KBM-7 (cell line): ENCODE measurements at regions not wholly inside any gene's neighbourhood (a gene's known extent, or its start where the extent isn't known, plus 50 kb on each side); places are given as distances from the start of the nearest gene placed in this dataset.
"Not testable (repeated sequence)": the region's sequence is repeated elsewhere in the genome, so short reads cannot be mapped to it uniquely, and the experiment has no call there.

ENCODE experiments used
- DNase-seq: peaks from one replicate; pipeline ENCODE4 v3.0.0-alpha.2; 2015
- in situ Hi-C: fragments of 300-500 bp; cut with MboI; formaldehyde crosslinking; loops from 2 replicates; pipeline ENCODE4 v1.14.3; 2020; ENCODE audit warnings: low sequenced_read_pairs, low pct_unique_long_range_greater_than_20kb, mixed read lengths

GRCh38 chr10:15921423-15921945 lies 61.2 kb upstream of the MINDY3 start:
- in situ Hi-C loops, result loop anchor here (25.0 kb wide), 1 partner anchor 666 kb away; no protein-coding TSS in a partner anchor
- not testable (repeated sequence) for DNase-seq

GRCh38 chr10:15931376-15931775 lies 71.1 kb upstream of the MINDY3 start:
- no peak for DNase-seq
- in situ Hi-C loops, result no loop called here

GRCh38 chr10:15939543-15939942 lies 79.2 kb upstream of the MINDY3 start:
- in situ Hi-C loops, result not testable (repeated sequence)

GRCh38 chr10:15943426-15943825 lies 83.1 kb upstream of the MINDY3 start:
- in situ Hi-C loops, result no loop called here
- DNase-seq, result no peak

More at GRCh38 chr10:15939543-15939942, 79.2 kb upstream of the MINDY3 start:
- not testable (repeated sequence) for DNase-seq

GRCh38 chr10:15954188-15954587 lies 93.9 kb upstream of the MINDY3 start:
- in situ Hi-C loops, result no loop called here
- no peak for DNase-seq

- no peak for DNase-seq
- in situ Hi-C loops, result no loop called here
Measured at GRCh38 chr10:15960277-15960676, 100.0 kb upstream of the MINDY3 start.

GRCh38 chr10:15972736-15973135 lies 112.4 kb upstream of the MINDY3 start:
- in situ Hi-C loops, DNase-seq: not testable (repeated sequence)

- in situ Hi-C loops, result no loop called here
- no peak for DNase-seq
Measured at GRCh38 chr10:15985690-15986089, 125.4 kb upstream of the MINDY3 start.

GRCh38 chr10:15990535-15991129 lies 130.3 kb upstream of the MINDY3 start:
- DNase-seq, result no peak

GRCh38 chr10:15997313-15997712 lies 137.0 kb upstream of the MINDY3 start:
- no peak for DNase-seq
- in situ Hi-C loops, result no loop called here

More at GRCh38 chr10:15990535-15991129, 130.3 kb upstream of the MINDY3 start:
- in situ Hi-C loops, result no loop called here

GRCh38 chr10:16001581-16001980 lies 141.3 kb upstream of the MINDY3 start:
- no peak for DNase-seq
- in situ Hi-C loops, result no loop called here

GRCh38 chr10:16009785-16010184 lies 149.5 kb upstream of the MINDY3 start:
- in situ Hi-C loops, result no loop called here
- DNase-seq, result no peak

- DNase-seq, result peak; percentile 9
- in situ Hi-C loops, result no loop called here
Measured at GRCh38 chr10:16011548-16011947, 151.2 kb upstream of the MINDY3 start.

GRCh38 chr10:16014469-16014868 lies 154.2 kb upstream of the MINDY3 start:
- in situ Hi-C loops, result no loop called here
- DNase-seq, result no peak

- in situ Hi-C loops, result no loop called here
Measured at GRCh38 chr10:16016688-16017087, 156.4 kb upstream of the MINDY3 start.

GRCh38 chr10:16020836-16021235 lies 160.5 kb upstream of the MINDY3 start:
- in situ Hi-C loops, result no loop called here
- no peak for DNase-seq

More at GRCh38 chr10:16016688-16017087, 156.4 kb upstream of the MINDY3 start:
- DNase-seq, result no peak

- DNase-seq, in situ Hi-C loops: not testable (repeated sequence)
Measured at GRCh38 chr10:16026832-16027231, 166.5 kb upstream of the MINDY3 start.

GRCh38 chr10:16030562-16030961 lies 170.3 kb upstream of the MINDY3 start:
- no peak for DNase-seq
- in situ Hi-C loops, result no loop called here

GRCh38 chr10:16049050-16049449 lies 188.7 kb upstream of the MINDY3 start:
- in situ Hi-C loops, result no loop called here
- peak; percentile 3 for DNase-seq

GRCh38 chr10:16049782-16050181 lies 189.5 kb upstream of the MINDY3 start:
- in situ Hi-C loops, result no loop called here
- no peak for DNase-seq

GRCh38 chr10:16063350-16063749 lies 203.0 kb upstream of the MINDY3 start:
- no peak for DNase-seq
- in situ Hi-C loops, result no loop called here
